Transverse colon (tissue), 4 donors: ENCODE measurements at regions not wholly inside any gene's neighbourhood (a gene's known extent, or its start where the extent isn't known, plus 50 kb on each side); places are given as distances from the start of the nearest gene placed in this dataset.

Experiments
- CTCF ChIP-seq, 5 experiments: fragments of 200-600 bp in 3 of 5; fragments of 450-650 bp in 2 of 5; sonication (generic) in 3 of 5; IDR thresholded peaks; 1 replicate in 2 of 5; 2 replicates in 3 of 5; pipeline ENCODE4 v1.5.1; 2016 to 2017; ENCODE audit warnings: antibody characterized with exemption in 5 of 5, inconsistent platforms in 3 of 5, mild to moderate bottlenecking in 2 of 5, moderate library complexity in 1 of 5
- POLR2A ChIP-seq: fragments of 450-650 bp; IDR thresholded peaks from one replicate; pipeline ENCODE4 v1.6.1; 2016; ENCODE audit warnings: antibody characterized with exemption, mild to moderate bottlenecking, moderate library complexity
- POLR2AphosphoS5 ChIP-seq, 3 donors: sonication (generic); formaldehyde crosslinking; IDR thresholded peaks; one replicate each; pipeline ENCODE4 v1.6.1; 2016; ENCODE audit warnings: antibody characterized with exemption in 3 of 3

- TF ChIP-seq POLR2A (no peak), POLR2AphosphoS5 (IDR thresholded peaks at IDR 0.05) (no peak), CTCF (IDR thresholded peaks at IDR 0.05) (no peak)
Measured at GRCh38 chr4:59135248-59135985, 2025.2 kb upstream of the IGFBP7 start.
